Lower leg skin (tissue), 3 donors: ENCODE measurements at regions not wholly inside any gene's neighbourhood (a gene's known extent, or its start where the extent isn't known, plus 50 kb on each side); places are given as distances from the start of the nearest gene placed in this dataset.

Source experiments
- CTCF ChIP-seq, 3 donors: fragments of 450-650 bp; IDR thresholded peaks; one replicate each; pipeline ENCODE4 v1.5.1; 2016; ENCODE audit warnings: antibody characterized with exemption in 3 of 3, mild to moderate bottlenecking in 3 of 3, moderate library complexity in 2 of 3
- POLR2A ChIP-seq, 2 donors: fragments of 450-650 bp; IDR thresholded peaks; one replicate each; pipeline ENCODE4 v1.6.1; 2016 to 2017; ENCODE audit warnings: antibody characterized with exemption in 2 of 2, mild to moderate bottlenecking in 1 of 2, moderate library complexity in 1 of 2

GRCh38 chr12:75868501-75868900, 163.1 kb downstream of the PHLDA1 start:
- TF ChIP-seq CTCF (IDR thresholded peaks at IDR 0.05) (no peak), POLR2A (IDR thresholded peaks at IDR 0.05) (no peak)
